MM.1S (cell line): ENCODE measurements at regions not wholly inside any gene's neighbourhood (a gene's known extent, or its start where the extent isn't known, plus 50 kb on each side); places are given as distances from the start of the nearest gene placed in this dataset.

Source experiments
- EZH2 ChIP-seq: fragments of 300-600 bp; sonication (generic); optimal IDR thresholded peaks from 2 replicates; pipeline ENCODE3; 2017; ENCODE audit warnings: low read depth, mild to moderate bottlenecking, antibody characterized with exemption, low read length, mixed read lengths
- EZH2phosphoT487 ChIP-seq: fragments of 300-600 bp; sonication (generic); IDR thresholded peaks from 2 replicates; pipeline ENCODE4 v1.6.1; 2018; ENCODE audit warnings: antibody characterized with exemption, low read length
- TF ChIP-seq, protein P1 (sequence below): fragments of 300-600 bp; sonication (generic); IDR thresholded peaks from 2 replicates; pipeline ENCODE4 v1.5.1; 2016; ENCODE audit warnings: antibody characterized with exemption, low read length, mixed read lengths

DNA sequence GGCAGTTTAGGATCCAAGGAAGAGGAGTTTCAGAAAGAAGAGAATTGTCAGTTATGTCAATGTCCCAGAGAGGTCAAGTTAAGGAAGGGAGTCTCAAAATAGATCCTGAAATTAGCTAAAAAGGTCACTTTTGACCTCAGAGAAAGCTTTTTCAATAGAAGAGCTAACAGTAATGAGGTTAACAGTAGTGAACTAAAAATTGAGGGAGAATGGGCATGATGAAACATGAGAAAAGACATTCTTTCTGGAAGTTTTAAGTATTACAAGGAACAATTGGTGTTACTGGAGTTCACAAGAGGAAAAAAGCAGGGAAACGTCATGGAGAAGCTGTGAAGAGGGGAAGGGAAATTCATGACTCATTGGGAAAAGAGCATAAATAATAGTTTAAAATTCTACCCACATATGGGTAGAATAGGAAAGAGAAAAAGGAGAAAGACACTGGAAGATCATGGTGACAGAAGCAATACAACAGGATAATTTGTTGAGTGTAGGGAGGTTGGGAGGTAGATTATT lies 381.2 kb upstream of the FAR2 start:
- TF ChIP-seq, protein P1, sequence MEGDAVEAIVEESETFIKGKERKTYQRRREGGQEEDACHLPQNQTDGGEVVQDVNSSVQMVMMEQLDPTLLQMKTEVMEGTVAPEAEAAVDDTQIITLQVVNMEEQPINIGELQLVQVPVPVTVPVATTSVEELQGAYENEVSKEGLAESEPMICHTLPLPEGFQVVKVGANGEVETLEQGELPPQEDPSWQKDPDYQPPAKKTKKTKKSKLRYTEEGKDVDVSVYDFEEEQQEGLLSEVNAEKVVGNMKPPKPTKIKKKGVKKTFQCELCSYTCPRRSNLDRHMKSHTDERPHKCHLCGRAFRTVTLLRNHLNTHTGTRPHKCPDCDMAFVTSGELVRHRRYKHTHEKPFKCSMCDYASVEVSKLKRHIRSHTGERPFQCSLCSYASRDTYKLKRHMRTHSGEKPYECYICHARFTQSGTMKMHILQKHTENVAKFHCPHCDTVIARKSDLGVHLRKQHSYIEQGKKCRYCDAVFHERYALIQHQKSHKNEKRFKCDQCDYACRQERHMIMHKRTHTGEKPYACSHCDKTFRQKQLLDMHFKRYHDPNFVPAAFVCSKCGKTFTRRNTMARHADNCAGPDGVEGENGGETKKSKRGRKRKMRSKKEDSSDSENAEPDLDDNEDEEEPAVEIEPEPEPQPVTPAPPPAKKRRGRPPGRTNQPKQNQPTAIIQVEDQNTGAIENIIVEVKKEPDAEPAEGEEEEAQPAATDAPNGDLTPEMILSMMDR, result no peak
- TF ChIP-seq EZH2phosphoT487 (no peak), EZH2 (no peak)
